BE2C (cell line): ENCODE measurements at regions not wholly inside any gene's neighbourhood (a gene's known extent, or its start where the extent isn't known, plus 50 kb on each side); places are given as distances from the start of the nearest gene placed in this dataset.

Source experiments
- DNase-seq: peaks from one replicate; pipeline ENCODE4 v3.0.0-alpha.2; 2020
- H3K27me3 ChIP-seq: fragments of 250-450 bp; sonication (Bioruptor Pico); 2 replicates; pipeline ENCODE4 v1.5.1; 2020; ENCODE audit warnings: mild to moderate bottlenecking
- H3K36me3 ChIP-seq: fragments of 250-450 bp; sonication (Bioruptor Pico); 2 replicates; pipeline ENCODE4 v1.5.1; 2020; ENCODE audit warnings: mild to moderate bottlenecking
- H3K4me1 ChIP-seq: fragments of 250-450 bp; sonication (Bioruptor Pico); 2 replicates; pipeline ENCODE4 v1.5.1; 2020
- H3K4me3 ChIP-seq: 2 replicates; pipeline ENCODE4 v1.5.1; 2011; ENCODE audit warnings: low read depth, low read length
- H3K9me3 ChIP-seq: fragments of 250-450 bp; sonication (Bioruptor Pico); 2 replicates; pipeline ENCODE4 v1.5.1; 2020
- TF ChIP-seq, protein P1 (sequence below): IDR thresholded peaks from 2 replicates; pipeline ENCODE4 v1.5.1; 2012; ENCODE audit warnings: mild to moderate bottlenecking, low read depth, low read length

DNA sequence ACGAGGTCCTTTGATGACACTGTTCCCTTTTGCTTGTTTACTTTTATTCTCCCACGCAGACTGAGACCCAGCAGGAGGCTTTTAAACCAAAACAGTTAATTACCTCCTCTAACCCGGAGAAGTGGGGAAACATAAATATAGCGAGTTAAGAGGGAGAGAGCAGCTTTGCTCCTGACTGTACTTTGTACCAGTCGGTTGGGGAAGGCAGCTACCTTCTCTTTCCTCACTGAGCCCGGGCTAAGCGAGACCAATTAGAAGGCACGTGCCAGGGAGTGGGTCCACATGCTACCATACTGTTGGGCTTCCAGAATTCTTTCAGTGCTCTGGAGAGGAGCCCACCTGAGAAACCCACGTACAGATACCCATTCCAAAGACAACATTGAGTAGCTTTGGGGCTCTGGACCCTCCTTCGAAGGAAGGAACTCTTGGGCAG, 124.2 kb downstream of the ZIC5 start:
- no peak overlapping the region for H3K4me3 ChIP-seq
- DNase-seq: no peak
- H3K27me3 ChIP-seq: peaks cover 17% of the 10 kb centered on the region
- H3K9me3 ChIP-seq: no peaks in the 10 kb centered on the region
- no peaks in the 10 kb centered on the region for H3K36me3 ChIP-seq
- TF ChIP-seq, protein P1, sequence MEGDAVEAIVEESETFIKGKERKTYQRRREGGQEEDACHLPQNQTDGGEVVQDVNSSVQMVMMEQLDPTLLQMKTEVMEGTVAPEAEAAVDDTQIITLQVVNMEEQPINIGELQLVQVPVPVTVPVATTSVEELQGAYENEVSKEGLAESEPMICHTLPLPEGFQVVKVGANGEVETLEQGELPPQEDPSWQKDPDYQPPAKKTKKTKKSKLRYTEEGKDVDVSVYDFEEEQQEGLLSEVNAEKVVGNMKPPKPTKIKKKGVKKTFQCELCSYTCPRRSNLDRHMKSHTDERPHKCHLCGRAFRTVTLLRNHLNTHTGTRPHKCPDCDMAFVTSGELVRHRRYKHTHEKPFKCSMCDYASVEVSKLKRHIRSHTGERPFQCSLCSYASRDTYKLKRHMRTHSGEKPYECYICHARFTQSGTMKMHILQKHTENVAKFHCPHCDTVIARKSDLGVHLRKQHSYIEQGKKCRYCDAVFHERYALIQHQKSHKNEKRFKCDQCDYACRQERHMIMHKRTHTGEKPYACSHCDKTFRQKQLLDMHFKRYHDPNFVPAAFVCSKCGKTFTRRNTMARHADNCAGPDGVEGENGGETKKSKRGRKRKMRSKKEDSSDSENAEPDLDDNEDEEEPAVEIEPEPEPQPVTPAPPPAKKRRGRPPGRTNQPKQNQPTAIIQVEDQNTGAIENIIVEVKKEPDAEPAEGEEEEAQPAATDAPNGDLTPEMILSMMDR: no peak
- H3K4me1 ChIP-seq: no peaks in the 10 kb centered on the region

DNA sequence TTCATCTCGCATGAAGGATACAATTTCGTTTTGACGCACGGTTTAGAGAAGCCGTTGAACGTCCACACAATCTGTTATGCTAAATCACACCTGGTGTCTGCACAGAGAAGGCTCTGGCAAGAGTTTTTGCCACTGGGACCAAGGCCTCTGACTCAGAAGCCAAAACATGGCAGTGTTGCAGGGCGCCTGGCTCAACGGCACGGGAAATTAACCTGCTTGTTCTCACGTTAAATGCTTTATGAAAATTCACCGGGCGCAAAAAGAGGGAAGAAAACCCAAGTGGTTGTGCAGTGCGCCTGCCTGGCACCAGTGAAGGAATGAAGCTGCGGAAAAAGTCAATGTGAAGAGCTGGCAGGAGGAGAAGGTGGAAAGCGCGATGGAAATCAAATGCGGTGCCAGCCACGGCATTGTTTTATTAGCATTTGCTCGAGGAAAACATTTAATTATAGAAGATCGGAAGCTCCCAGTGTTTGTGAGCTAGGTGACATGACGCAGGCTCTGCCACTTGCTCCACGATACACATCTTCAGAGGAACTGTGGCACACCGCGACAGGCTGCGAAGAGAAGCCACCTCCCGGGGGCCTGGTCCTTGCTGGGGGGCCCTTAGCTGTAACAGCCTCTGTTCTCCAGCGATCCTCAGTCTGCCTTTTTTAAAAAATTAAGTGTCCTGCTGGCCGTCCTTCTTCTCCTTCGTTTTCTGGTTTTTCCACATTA, 126.2 kb downstream of the ZIC5 start:
- H3K36me3 ChIP-seq: no peaks in the 10 kb centered on the region
- H3K9me3 ChIP-seq: no peaks in the 10 kb centered on the region
- no peak for DNase-seq

DNA sequence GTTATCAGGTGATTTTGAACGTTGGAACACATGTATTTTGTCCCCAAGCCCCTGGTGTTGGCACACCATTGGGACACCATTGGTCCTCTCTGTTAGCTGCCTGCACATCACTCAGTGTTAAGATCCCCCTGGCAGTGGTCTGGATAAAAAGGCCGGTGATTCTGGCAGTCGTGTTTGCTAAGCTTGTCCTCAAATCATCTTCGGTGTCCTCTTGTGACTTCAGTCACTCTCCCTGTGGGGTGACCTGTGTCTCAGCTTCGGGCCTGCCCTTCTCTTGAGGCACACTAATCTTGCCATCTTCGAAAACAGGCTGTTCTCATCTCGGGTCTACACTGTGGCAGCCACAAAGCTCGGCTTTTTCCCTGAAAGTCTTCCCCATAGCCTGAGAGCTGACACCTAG, 127.1 kb downstream of the ZIC5 start:
- no peak for DNase-seq
- no peak overlapping the region for H3K4me3 ChIP-seq
- H3K4me1 ChIP-seq: no peaks in the 10 kb centered on the region
- TF ChIP-seq, protein P1: no peak
- peaks cover 17% of the 10 kb centered on the region for H3K27me3 ChIP-seq
- H3K36me3 ChIP-seq: no peaks in the 10 kb centered on the region
- H3K9me3 ChIP-seq: no peaks in the 10 kb centered on the region

More for the DNA sequence above, 126.2 kb downstream of the ZIC5 start:
- Histone ChIP-seq H3K27me3 (peaks cover 17% of the 10 kb centered on the region), H3K4me1 (no peaks in the 10 kb centered on the region), H3K4me3 (no peak overlapping the region)
- TF ChIP-seq, protein P1: no peak

DNA sequence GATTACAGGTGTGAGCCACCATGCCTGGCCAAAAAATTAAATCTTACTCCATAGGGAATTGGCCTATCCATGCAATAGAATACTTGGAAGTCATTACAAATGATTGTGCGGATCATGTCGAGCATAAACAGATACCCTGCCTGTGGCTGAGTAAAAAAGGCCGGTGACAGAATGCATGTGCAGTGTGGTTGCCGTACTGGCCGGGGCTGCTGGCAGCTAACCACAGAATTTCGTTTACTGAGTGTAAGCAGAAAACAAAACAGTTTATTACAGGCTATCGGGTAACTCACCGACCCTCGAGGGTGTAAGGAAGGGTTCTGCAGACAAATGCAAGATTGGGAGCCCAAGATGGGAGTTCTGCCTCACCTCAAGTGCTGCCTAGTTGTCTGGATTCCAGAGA, 127.7 kb downstream of the ZIC5 start:
- TF ChIP-seq, protein P1: no peak

DNA sequence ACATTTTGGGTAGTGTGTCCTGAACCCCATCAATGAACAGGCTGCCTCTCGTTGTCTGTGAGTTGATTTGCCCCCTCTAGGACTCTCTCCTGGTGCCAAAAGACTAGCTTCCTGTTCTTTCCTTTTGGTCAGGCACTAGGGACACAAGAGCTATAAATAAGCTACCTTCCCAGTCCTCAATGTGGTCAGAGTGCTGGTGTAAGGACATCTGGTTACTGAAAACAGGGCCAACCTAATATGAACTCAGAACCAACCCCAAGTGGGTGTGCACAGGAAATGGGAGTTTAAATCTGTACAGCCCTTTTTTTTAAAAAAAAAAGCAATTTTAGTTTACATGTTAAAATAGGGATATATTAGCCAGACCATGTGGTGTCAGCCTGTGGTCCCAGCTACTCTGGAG, 129.2 kb downstream of the ZIC5 start:
- Histone ChIP-seq H3K4me3 (no peak overlapping the region), H3K4me1 (no peaks in the 10 kb centered on the region), H3K9me3 (no peaks in the 10 kb centered on the region), H3K27me3 (peaks cover 15% of the 10 kb centered on the region), H3K36me3 (no peaks in the 10 kb centered on the region)
- no peak for DNase-seq
- TF ChIP-seq, protein P1: no peak

More for the DNA sequence above, 127.7 kb downstream of the ZIC5 start:
- H3K27me3 ChIP-seq: peaks cover 17% of the 10 kb centered on the region
- no peak overlapping the region for H3K4me3 ChIP-seq
- H3K9me3 ChIP-seq: no peaks in the 10 kb centered on the region
- no peaks in the 10 kb centered on the region for H3K36me3 ChIP-seq
- DNase-seq: no peak
- no peaks in the 10 kb centered on the region for H3K4me1 ChIP-seq

DNA sequence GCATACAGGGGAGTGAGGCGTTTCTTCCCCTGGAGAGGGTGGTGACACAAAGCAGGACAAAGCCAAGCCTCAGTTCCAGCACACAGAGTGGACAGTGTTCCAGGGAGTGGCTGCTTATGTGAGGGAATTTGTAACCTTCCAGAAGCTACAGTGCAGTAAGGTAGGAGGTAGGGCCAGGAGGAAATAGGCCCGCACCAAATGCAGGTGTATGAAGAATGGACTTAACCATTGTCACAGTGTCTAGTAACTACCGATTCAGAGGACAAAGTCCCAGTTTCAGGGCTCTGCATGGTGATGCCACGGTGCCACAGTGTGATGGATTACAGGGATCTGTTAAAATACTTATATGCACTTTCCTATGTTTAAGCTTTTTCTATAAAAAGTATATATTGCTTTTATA, 135.3 kb downstream of the ZIC5 start:
- TF ChIP-seq, protein P1: no peak
- Histone ChIP-seq H3K9me3 (no peaks in the 10 kb centered on the region), H3K36me3 (no peaks in the 10 kb centered on the region), H3K4me3 (no peak overlapping the region), H3K4me1 (no peaks in the 10 kb centered on the region), H3K27me3 (no peaks in the 10 kb centered on the region)
- DNase-seq: no peak
